ENCODE measurements at regions not wholly inside any gene's neighbourhood (a gene's known extent, or its start where the extent isn't known, plus 50 kb on each side); places are given as distances from the start of the nearest gene placed in this dataset.

DNA sequence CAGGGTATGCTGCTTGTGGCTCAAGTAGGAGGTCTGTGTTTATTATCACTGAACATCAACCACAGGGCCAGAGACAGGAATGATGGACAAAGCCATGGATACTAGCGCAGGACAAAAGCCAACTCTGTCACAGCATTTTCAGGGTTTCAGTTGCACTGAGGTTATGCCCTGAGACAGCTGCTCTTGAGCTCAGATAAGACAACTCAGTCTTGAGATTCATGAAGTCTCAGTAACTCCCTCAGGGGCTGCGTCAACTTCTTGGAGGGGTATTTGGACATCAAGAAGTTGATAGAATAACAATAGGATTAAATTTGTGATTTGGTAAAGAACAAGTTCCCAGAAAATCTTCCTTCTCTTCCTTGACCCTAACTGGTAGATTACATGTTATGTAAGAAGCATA is 287.0 kb upstream of the SLC14A2 start:
- Histone ChIP-seq H3K27me3 (ENCODE audit: control insufficient read depth in 1 of 2, insufficient read depth in 2 of 2, low read length in 1 of 2) (no peaks in the 10 kb centered on the region), H3K4me1 (ENCODE audit: control insufficient read depth in 1 of 2, insufficient read depth in 2 of 2, low read length in 2 of 2) (peaks cover 0 to 6% of the 10 kb centered on the region in 2 donors), H3K36me3 (ENCODE audit: control insufficient read depth in 1 of 2, insufficient read depth in 2 of 2, low read length in 1 of 2) (no peaks in the 10 kb centered on the region), H3K9me3 (ENCODE audit: control insufficient read depth, low read length) (no peaks in the 10 kb centered on the region), H3K27ac (ENCODE audit: low read depth in 1 of 2, low read length in 2 of 2) (no peak overlapping the region), H3K4me3 (ENCODE audit: low read length in 2 of 2) (no peak overlapping the region)
- intact Hi-C loops (cut with DNase I), result no loop called here
- no peak for ATAC-seq (ENCODE audit: low FRiP score)
- DNase-seq, result no peak
- WGBS, 2 donors, result 95 to 98% methylated on average over 2 of the region's 2 CpGs

DNA sequence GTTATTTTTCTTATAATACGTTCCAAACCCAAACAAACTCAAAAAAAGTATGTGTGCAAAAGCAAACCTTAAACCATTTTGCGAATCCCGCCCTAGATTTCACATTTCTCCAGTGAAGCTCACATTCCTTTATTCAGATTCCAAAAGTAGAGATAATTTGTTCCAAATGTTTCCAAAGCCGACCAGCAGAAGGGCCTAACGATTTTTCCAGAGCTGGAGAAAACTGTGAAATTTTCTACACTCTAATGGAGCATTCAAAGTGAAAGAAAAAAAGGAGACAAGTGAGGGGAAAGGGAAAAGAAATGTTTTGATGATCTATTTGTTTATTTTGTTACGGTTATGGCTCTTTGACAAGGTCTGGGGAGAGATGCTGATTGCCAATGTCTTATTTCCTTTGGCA is 286.5 kb upstream of the SLC14A2 start:
- no peaks in the 10 kb centered on the region for H3K27me3 ChIP-seq (ENCODE audit: control insufficient read depth in 1 of 2, insufficient read depth in 2 of 2, low read length in 1 of 2)
- no peak overlapping the region for H3K27ac ChIP-seq (ENCODE audit: low read depth in 1 of 2, low read length in 2 of 2)
- intact Hi-C loops (cut with DNase I), result no loop called here
- no peaks in the 10 kb centered on the region for H3K36me3 ChIP-seq (ENCODE audit: control insufficient read depth in 1 of 2, insufficient read depth in 2 of 2, low read length in 1 of 2)
- 20 to 31% methylated on average over 6 of the region's 6 CpGs for WGBS, 2 donors
- no peaks in the 10 kb centered on the region for H3K9me3 ChIP-seq (ENCODE audit: control insufficient read depth, low read length)
- ATAC-seq (ENCODE audit: low FRiP score) (peak; percentile 13), DNase-seq (no peak)
- peaks cover 0 to 6% of the 10 kb centered on the region in 2 donors for H3K4me1 ChIP-seq (ENCODE audit: control insufficient read depth in 1 of 2, insufficient read depth in 2 of 2, low read length in 2 of 2)
- no peak overlapping the region for H3K4me3 ChIP-seq (ENCODE audit: low read length in 2 of 2)

DNA sequence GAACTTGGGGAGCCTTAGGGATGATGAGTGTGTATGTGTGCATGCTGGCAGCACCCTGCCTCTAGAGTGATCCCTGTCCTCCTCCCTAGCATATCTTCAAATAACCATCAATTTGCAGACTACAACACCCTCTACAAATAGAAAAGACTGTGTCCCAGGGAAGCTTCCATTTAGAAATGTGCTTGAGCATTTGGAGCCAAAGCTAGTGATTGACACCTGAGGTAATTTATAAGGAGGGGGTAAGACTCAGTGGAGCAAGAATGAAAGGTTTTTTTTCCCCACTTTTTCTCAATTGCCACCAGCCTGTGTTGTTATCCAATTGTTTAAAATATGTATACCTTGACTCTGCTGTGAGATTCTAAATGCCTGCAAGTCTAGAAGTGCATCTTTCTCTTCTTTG is 286.0 kb upstream of the SLC14A2 start:
- H3K27ac ChIP-seq (ENCODE audit: low read depth in 1 of 2, low read length in 2 of 2), result no peak overlapping the region
- DNase-seq, result no peak
- intact Hi-C loops (cut with DNase I), result no loop called here

DNA sequence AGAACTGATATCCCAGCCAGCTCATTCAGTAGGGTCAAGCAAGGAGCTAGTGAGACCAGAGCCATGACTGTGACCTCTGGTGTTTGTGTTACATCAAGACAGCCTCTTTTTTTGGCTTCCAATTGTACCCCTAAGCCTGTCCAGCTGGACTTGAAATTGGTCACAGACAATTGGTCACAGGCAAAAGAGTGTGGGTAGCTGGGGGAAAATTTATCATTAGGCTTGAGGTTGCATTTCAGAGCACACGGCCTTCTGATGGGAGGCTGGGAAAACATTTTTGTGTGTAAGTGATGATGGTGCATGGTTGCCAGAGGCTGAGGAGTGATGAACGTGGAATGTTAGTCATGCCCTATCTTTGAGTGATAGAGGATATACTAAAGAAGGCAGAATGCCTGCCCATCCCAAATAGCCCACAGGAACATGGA is 285.1 kb upstream of the SLC14A2 start:
- ATAC-seq (ENCODE audit: low FRiP score), result peak; percentile 60
- Histone ChIP-seq H3K36me3 (ENCODE audit: control insufficient read depth in 1 of 2, insufficient read depth in 2 of 2, low read length in 1 of 2) (no peaks in the 10 kb centered on the region), H3K4me3 (ENCODE audit: low read length in 2 of 2) (no peak overlapping the region), H3K4me1 (ENCODE audit: control insufficient read depth in 1 of 2, insufficient read depth in 2 of 2, low read length in 2 of 2) (peaks cover 0 to 6% of the 10 kb centered on the region in 2 donors), H3K27ac (ENCODE audit: low read depth in 1 of 2, low read length in 2 of 2) (no peak overlapping the region), H3K27me3 (ENCODE audit: control insufficient read depth in 1 of 2, insufficient read depth in 2 of 2, low read length in 1 of 2) (no peaks in the 10 kb centered on the region), H3K9me3 (ENCODE audit: control insufficient read depth, low read length) (no peaks in the 10 kb centered on the region)
- no peak for DNase-seq
- intact Hi-C loops (cut with DNase I), result loop anchor here in 1 of 2 donors (10.0 kb wide), 1 partner anchor 75 kb away; no protein-coding TSS in a partner anchor
- 66 to 77% methylated on average over 2 of the region's 2 CpGs for WGBS, 2 donors

More for the DNA sequence above, 286.0 kb upstream of the SLC14A2 start:
- Histone ChIP-seq H3K9me3 (ENCODE audit: control insufficient read depth, low read length) (no peaks in the 10 kb centered on the region), H3K4me1 (ENCODE audit: control insufficient read depth in 1 of 2, insufficient read depth in 2 of 2, low read length in 2 of 2) (peaks cover 0 to 6% of the 10 kb centered on the region in 2 donors), H3K36me3 (ENCODE audit: control insufficient read depth in 1 of 2, insufficient read depth in 2 of 2, low read length in 1 of 2) (no peaks in the 10 kb centered on the region), H3K27me3 (ENCODE audit: control insufficient read depth in 1 of 2, insufficient read depth in 2 of 2, low read length in 1 of 2) (no peaks in the 10 kb centered on the region), H3K4me3 (ENCODE audit: low read length in 2 of 2) (no peak overlapping the region)
- ATAC-seq (ENCODE audit: low FRiP score), result no peak

DNA sequence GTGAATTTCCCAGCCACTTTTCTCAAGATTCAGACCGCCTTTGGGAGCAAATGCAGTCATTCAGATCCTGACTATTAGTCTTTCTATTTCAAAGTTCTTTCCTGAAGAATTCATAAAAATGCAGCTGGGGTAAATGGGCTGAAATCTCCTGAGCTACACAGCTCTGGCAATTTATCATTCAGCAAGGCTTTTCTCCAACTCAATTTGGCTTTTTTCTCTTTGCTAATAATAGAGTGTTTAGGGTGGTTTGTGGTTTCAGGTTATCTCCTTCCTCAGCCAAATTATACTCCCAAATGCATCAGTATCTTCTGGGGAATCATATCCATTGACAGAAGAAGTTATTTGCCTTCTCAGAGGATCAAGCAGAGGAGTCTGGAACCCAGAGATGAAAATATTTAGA is 282.4 kb upstream of the SLC14A2 start:
- H3K36me3 ChIP-seq (ENCODE audit: control insufficient read depth in 1 of 2, insufficient read depth in 2 of 2, low read length in 1 of 2), result no peaks in the 10 kb centered on the region
- DNase-seq (no peak), ATAC-seq (ENCODE audit: low FRiP score) (no peak)
- 50 to 65% methylated on average over 1 of the region's 1 CpG for WGBS, 2 donors
- no peaks in the 10 kb centered on the region for H3K9me3 ChIP-seq (ENCODE audit: control insufficient read depth, low read length)
- H3K4me1 ChIP-seq (ENCODE audit: control insufficient read depth in 1 of 2, insufficient read depth in 2 of 2, low read length in 2 of 2), result peaks cover 5 to 6% of the 10 kb centered on the region in 2 donors
- no peak overlapping the region for H3K4me3 ChIP-seq (ENCODE audit: low read length in 2 of 2)
- intact Hi-C loops (cut with DNase I), result loop anchor here in 1 of 2 donors (10.0 kb wide), 1 partner anchor 78 kb away; no protein-coding TSS in a partner anchor
- H3K27me3 ChIP-seq (ENCODE audit: control insufficient read depth in 1 of 2, insufficient read depth in 2 of 2, low read length in 1 of 2), result no peaks in the 10 kb centered on the region
- no peak overlapping the region for H3K27ac ChIP-seq (ENCODE audit: low read depth in 1 of 2, low read length in 2 of 2)

DNA sequence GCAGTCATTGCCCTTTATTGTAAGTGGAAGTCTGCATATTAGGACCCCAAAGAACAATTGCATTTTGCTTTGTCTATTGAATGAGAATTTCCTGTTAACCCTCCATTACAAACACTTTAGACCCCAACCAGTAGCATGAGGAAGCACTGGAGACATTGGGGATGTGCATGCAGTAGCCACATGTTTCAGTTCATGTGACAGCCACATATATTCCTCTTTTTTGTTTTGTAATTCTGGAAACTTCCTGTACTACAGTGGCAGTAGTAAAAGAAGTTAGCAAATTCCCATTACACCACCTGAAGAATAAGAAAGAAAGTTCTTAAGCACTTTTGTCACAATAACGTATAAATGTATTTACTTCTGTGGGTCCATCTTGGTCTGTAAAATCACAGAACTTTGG is 281.1 kb upstream of the SLC14A2 start:
- no peak for DNase-seq
- WGBS, 2 donors, result 83 to 91% methylated on average over 1 of the region's 1 CpG
- ATAC-seq (ENCODE audit: low FRiP score), result no peak
- Histone ChIP-seq H3K36me3 (ENCODE audit: control insufficient read depth in 1 of 2, insufficient read depth in 2 of 2, low read length in 1 of 2) (no peaks in the 10 kb centered on the region), H3K4me3 (ENCODE audit: low read length in 2 of 2) (no peak overlapping the region), H3K27ac (ENCODE audit: low read depth in 1 of 2, low read length in 2 of 2) (no peak overlapping the region), H3K4me1 (ENCODE audit: control insufficient read depth in 1 of 2, insufficient read depth in 2 of 2, low read length in 2 of 2) (peaks cover 0 to 5% of the 10 kb centered on the region in 2 donors), H3K27me3 (ENCODE audit: control insufficient read depth in 1 of 2, insufficient read depth in 2 of 2, low read length in 1 of 2) (no peaks in the 10 kb centered on the region), H3K9me3 (ENCODE audit: control insufficient read depth, low read length) (no peaks in the 10 kb centered on the region)
- intact Hi-C loops (cut with DNase I), result loop anchor here in 1 of 2 donors (10.0 kb wide), 1 partner anchor 79 kb away; no protein-coding TSS in a partner anchor

DNA sequence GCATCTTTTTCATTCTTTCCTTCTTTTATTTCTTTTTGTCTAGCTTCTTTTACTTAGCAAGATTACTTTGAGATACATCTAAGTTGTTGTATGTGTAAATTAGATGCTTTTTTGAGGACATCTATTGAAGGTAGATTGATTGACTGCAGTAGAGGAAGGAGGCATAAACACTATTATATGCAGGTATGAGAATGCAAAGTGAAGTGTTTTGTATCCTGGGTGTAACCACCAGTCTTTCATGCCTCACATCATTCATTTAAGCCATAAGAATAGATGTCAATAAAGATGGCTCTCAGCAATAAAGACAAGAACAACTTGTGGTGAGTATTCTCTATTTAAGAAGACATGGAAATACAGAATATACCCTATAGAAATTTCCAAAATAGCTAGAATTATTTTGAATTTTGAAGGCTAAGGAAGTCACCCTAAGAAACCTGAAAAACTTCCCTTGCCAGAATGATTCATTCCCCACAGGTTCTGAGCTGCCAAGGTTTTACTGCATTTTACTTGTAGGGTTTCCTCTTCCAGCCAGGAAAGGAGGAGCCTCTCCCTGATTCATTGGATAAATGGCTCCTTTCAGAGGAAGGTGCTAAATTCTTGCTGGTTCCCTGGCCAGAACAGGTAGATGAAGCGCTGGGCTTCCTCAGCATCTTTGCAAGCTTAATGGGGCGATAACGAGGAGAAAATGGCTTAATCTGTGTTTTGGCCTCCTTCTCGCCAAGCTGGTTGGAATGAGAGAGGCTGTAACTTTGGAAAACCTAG is 279.8 kb upstream of the SLC14A2 start:
- Histone ChIP-seq H3K9me3 (ENCODE audit: control insufficient read depth, low read length) (no peaks in the 10 kb centered on the region), H3K4me1 (ENCODE audit: control insufficient read depth in 1 of 2, insufficient read depth in 2 of 2, low read length in 2 of 2) (peaks cover 0 to 5% of the 10 kb centered on the region in 2 donors), H3K27me3 (ENCODE audit: control insufficient read depth in 1 of 2, insufficient read depth in 2 of 2, low read length in 1 of 2) (no peaks in the 10 kb centered on the region), H3K4me3 (ENCODE audit: low read length in 2 of 2) (no peak overlapping the region), H3K27ac (ENCODE audit: low read depth in 1 of 2, low read length in 2 of 2) (no peak overlapping the region), H3K36me3 (ENCODE audit: control insufficient read depth in 1 of 2, insufficient read depth in 2 of 2, low read length in 1 of 2) (no peaks in the 10 kb centered on the region)
- DNase-seq (no peak), ATAC-seq (ENCODE audit: low FRiP score) (no peak)
- intact Hi-C loops (cut with DNase I), result loop anchor here in 1 of 2 donors (10.0 kb wide), 1 partner anchor 81 kb away; no protein-coding TSS in a partner anchor
- 58 to 70% methylated on average over 4 of the region's 4 CpGs for WGBS, 2 donors

DNA sequence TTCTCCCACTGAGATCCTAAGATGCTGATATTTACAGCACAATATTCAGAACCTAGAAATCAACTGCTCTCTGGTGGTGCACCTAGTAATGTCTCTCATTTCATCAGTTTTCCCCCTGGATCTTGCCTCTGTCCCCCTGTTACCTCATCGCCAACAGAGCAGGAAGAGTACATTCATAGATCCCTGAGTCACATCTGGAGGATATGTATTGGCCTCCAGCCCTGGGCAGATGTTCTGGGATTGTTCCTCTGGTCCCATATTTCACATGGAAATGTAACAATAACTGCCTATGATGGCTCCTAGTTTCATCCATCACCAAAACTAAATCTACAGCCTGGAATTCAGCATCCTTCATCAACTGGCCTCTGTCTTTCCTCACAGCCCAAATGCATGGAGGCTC is 278.8 kb upstream of the SLC14A2 start:
- H3K9me3 ChIP-seq (ENCODE audit: control insufficient read depth, low read length), result no peaks in the 10 kb centered on the region
- WGBS, 2 donors, result 97 to 100% methylated on average over 1 of the region's 1 CpG

DNA sequence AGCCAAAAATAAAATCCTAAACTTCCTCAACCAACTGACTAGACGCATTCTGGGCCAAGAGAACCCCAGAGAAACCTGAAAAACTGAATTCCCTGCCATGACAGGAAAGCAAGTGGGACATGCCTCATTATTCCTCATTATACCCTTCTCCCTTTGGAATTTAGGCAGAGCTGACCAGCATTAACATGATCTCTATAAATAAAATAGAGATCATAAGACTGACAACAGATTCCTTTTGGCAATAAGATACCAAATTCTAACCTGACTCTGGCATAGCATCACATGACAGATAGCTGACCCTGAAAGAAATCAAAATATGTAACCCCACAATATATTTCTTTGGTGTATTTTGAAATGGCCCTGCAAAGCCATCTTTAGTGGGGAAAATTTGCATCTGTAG is 277.8 kb upstream of the SLC14A2 start:
- Histone ChIP-seq H3K36me3 (ENCODE audit: control insufficient read depth in 1 of 2, insufficient read depth in 2 of 2, low read length in 1 of 2) (no peaks in the 10 kb centered on the region), H3K4me3 (ENCODE audit: low read length in 2 of 2) (no peak overlapping the region), H3K9me3 (ENCODE audit: control insufficient read depth, low read length) (no peaks in the 10 kb centered on the region), H3K27ac (ENCODE audit: low read depth in 1 of 2, low read length in 2 of 2) (no peak overlapping the region), H3K27me3 (ENCODE audit: control insufficient read depth in 1 of 2, insufficient read depth in 2 of 2, low read length in 1 of 2) (no peaks in the 10 kb centered on the region), H3K4me1 (ENCODE audit: control insufficient read depth in 1 of 2, insufficient read depth in 2 of 2, low read length in 2 of 2) (peaks cover 0 to 5% of the 10 kb centered on the region in 2 donors)
- intact Hi-C loops (cut with DNase I), result loop anchor here in 1 of 2 donors (10.0 kb wide), 1 partner anchor 83 kb away; no protein-coding TSS in a partner anchor
- 40 to 48% methylated on average over 1 of the region's 1 CpG for WGBS, 2 donors
- ATAC-seq (ENCODE audit: low FRiP score), result no peak
- DNase-seq, result no peak

More for the DNA sequence above, 278.8 kb upstream of the SLC14A2 start:
- DNase-seq, result no peak
- H3K4me1 ChIP-seq (ENCODE audit: control insufficient read depth in 1 of 2, insufficient read depth in 2 of 2, low read length in 2 of 2), result peaks cover 0 to 5% of the 10 kb centered on the region in 2 donors
- no peak overlapping the region for H3K4me3 ChIP-seq (ENCODE audit: low read length in 2 of 2)
- no peak for ATAC-seq (ENCODE audit: low FRiP score)
- no peak overlapping the region for H3K27ac ChIP-seq (ENCODE audit: low read depth in 1 of 2, low read length in 2 of 2)
- intact Hi-C loops (cut with DNase I), result loop anchor here in 1 of 2 donors (10.0 kb wide), 1 partner anchor 82 kb away; no protein-coding TSS in a partner anchor
- no peaks in the 10 kb centered on the region for H3K27me3 ChIP-seq (ENCODE audit: control insufficient read depth in 1 of 2, insufficient read depth in 2 of 2, low read length in 1 of 2)
- no peaks in the 10 kb centered on the region for H3K36me3 ChIP-seq (ENCODE audit: control insufficient read depth in 1 of 2, insufficient read depth in 2 of 2, low read length in 1 of 2)

All from aorta (tissue), 5 donors.